Activated CD8-positive, alpha-beta memory T cell treated with anti-CD3 and anti-CD28 coated beads, Interleukin-2, amount 50 U/mL, for 48 hours (primary cell): ENCODE measurements at regions not wholly inside any gene's neighbourhood (a gene's known extent, or its start where the extent isn't known, plus 50 kb on each side); places are given as distances from the start of the nearest gene placed in this dataset.

Source experiments
- DNase-seq: peaks from one replicate; pipeline ENCODE4 v3.0.0-alpha.2; 2020

DNA sequence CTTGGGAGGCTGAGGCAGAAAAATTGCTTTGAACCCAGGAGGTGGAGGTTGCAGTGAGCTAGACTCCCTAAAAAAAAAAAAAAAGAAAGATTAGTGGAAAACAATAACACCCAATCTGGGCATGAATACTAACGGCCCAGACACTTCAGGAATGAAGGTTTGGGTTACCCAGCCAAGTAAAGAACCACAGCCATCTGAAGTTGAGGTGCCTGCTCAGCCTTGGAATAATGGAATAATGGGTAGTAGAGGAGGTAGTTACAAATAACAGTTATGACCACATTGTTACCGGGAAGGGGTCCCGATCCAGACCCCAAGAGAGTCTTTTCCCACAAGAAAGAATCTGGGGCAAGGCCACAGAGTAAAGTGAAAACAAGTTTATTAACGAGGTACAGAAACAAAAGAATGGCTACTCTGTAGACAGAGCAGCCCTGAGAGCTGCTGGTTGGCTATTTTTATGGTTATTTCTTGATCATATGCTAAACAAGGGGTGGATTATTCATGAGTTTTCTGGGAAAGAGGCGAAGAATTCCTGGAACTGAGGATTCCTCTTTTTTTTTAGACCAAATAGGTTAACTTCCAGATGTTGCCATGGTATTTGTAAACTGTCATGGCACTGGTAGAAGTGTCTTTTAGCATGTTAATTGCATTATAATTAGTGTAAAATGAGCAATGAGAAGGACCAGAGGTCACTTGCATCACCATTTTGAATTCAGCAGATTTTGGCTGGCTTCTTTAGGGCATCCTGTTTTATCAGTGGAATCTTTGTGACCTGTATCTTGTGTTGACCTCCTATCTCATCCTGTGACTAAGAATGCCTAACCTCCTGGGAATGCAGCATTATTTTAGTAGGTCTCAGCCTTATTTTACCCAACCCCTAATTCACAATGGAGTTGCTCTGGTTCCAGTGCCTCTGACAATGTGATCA, 96.2 kb upstream of the HAAO start:
- DNase-seq, result no peak

- DNase-seq, result no peak
These were observed 94.5 kb upstream of the HAAO start for GRCh38 chr2:42886921-42887320.

DNA sequence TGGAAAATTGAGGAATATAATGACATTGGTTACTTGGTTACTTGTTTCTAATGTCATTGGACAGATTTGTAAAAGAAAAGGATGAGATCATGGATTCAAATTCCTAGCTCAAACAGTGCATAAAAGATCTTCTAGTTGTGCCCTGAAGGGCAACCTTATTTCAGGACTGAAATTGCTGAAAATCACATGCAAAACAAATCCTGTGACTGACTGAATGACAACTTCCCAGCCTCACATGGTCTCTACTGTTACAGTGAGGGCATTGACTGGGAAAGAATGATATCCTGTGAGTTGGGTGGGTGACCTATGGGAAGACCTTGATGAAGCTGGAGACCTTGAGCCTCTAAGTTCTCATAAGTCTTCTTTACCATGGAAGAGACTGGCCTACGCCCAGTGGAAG, 90.4 kb upstream of the HAAO start:
- DNase-seq, result no peak

GRCh38 chr2:42881732-42882131, 89.3 kb upstream of the HAAO start:
- peak; percentile 25 for DNase-seq

DNA sequence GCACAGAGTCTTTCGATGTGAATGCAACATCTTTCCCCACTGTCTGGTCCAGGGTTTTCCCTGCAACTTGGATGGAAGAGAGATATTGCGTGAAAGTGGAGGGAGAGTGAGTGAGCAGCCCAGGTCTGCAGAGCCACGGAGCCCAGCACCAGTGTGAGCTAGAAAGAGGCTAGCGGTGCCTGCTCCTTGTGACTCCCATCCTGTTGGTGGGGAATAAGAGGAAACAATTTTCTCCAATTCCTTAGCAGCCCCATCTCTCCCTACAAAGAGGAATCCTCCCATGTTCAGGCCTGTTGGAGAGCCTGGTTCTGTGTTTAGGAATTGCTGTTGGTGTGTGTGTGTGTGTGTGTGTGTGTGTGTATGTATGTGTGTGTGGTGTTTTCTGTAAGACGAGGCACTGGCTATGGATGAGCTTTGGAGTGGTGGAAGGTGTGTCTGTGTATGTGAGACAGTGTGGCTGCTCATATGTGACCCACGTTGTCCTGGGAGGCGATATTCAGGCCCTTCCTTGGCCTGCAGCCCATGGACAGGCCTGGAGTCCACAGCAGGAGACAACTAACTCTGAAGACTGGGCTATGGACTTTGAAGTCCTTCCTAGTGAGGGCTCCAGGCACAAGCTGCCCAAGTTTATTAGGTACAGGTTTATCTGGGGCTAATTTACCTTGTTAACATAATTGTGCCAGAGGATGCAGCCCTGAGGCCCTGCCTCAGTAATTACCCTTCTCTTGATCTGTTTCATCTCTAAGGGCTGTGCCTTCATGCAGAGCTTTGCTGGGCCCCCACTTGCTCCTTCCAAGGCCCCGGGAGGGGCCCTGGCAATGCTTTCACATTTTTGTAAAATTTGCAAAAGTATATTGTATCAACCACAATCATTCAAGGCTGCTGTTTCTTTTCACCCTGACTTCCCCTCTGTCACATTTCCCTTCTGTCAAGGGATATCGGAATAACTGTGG, 88.6 kb upstream of the HAAO start:
- peak; percentile 42 for DNase-seq

DNA sequence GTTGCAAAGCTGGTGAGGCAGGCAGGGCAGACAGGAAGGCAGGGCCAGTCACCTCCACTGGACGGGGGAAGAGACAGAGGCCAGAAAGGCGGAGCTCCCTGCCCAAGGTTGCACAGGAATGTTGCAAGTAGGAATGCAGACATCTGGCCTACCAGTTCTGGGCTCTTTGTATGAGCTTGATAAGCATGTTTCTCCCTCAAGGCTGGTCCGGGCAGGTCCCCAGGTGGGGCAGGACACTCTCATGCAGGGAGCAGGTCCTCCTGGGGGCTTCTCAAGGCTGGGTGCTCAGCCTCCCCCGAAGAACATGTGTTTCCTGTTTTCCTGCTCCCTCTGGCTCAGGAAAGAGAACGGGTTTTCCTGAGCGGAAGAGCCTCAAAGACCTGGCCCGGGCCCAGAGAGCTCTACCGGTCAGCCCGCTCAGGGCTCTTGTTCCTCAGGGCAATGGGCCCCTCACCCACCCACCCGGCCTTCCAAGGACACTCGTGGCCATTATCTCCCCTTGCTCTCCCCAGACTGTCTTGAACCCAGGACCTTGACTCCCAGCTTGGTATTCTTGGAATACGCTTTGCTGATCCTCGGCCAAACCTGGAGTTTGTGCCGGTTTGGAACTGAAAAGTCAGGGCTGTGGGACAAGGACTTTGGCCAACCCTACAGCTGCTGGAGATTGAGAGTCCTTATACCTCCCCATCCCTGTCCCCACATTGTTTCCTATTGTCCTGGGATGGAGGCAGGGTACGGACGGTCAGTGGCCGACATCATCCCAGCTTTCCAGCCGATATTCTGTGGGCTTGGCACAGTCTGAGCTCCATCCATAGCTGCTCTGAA, 87.7 kb upstream of the HAAO start:
- peak; percentile 49 for DNase-seq

GRCh38 chr2:42879121-42879705, 86.8 kb upstream of the HAAO start:
- peak; percentile 51 for DNase-seq

GRCh38 chr2:42878581-42878980, 86.2 kb upstream of the HAAO start:
- DNase-seq, result peak; percentile 55

DNA sequence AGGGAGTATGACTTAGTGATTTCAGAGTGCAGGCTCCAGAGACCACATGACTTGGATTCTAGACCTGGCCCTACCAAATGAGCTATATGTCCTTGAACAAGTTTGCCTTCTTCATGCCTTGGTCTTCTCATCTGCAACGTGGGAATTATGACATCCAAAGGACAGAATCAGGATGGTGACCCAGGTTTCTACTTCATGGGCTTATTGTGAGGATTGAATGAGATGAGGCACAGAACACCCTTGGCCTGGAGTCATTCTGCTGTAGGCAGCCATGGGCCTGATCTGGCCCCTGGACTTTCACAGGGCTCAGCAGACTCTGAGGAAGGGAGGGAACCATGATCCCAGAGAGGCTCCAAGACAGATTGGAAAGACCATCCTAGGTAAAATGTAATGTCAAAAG, 85.6 kb upstream of the HAAO start:
- DNase-seq, result peak; percentile 43

DNA sequence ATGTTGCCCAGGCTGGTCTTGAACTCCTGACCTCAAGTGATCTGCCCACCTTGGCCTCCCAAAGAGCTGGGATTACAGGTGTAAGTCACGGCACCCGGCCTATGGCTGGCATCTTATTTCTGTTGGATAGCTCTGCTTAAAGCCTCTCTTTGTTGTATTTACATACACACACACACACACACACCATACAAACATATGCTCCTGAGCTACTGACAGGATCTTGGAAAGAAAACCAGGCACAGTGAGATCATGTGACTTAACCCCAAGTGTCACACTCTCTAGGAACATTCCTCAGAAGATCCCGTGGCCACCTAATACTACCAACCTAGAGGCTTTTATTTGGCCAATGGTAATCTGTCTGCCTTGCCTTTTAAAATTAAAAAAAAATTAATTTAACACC, 85.1 kb upstream of the HAAO start:
- peak; percentile 22 for DNase-seq

GRCh38 chr2:42876326-42876751, 84.0 kb upstream of the HAAO start:
- peak; percentile 25 for DNase-seq

GRCh38 chr2:42875880-42876279, 83.5 kb upstream of the HAAO start:
- no peak for DNase-seq

DNA sequence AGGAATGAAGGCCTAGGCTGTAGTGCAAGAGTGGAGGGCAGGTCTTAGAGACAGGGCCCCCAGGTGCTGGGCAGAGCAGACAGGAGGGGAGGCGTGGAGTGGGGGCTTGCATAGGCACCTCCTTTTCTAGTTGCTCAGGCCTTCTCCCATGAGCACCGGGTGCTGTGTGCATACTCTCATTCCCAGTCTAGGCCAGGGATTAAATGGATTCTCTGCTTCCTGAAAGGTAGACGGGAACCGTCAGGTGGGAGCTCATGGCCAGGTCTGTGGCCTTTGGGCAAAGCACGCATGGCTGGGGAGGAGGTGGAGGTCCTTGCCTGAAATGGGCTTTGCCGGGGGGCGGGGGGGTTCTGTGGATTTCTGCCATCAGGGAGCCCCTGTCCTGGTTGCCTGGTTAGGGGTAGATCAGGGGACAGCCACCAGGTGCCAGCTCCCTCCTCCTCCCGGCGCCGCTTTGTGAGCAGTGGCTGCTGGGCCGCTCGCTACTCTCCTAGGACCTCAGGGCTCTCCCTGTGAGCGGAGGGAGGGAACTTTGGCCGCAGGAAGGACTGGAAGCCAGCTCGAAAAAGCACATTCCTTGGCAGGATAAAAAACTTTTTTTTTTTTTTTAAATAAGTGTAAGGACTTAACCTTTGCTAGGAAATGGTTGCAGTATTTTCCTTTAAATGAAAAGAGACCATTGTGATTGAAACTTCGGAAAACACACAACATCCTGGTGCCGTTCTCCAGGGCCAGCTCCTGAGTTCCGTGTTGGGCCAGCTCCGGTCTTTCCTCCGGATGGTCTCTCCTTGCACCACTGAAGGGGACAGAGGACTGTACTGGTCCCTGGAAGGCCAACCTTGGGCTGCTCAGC, 82.8 kb upstream of the HAAO start:
- DNase-seq, result peak; percentile 32

DNA sequence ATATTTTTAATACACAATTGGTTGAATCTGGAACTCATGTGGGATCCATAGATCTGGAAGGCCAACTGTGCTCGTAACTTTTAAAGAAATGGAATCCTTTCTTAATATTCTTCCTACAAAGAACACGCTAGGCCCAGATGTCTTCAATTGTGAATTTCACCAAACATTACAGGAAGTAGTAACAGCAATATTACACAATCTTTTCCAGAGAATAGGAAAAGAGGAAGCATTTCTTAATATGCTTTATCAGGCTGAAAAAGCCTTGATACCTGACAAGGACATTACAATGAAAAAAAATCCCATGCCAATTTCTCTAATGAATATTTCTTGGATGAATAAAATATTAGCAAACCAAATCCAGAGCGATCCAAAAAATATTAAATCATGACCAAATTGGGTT, 80.3 kb upstream of the HAAO start:
- no peak for DNase-seq

GRCh38 chr2:42871372-42871771, 79.0 kb upstream of the HAAO start:
- DNase-seq, result no peak

GRCh38 chr2:42868874-42869273, 76.5 kb upstream of the HAAO start:
- no peak for DNase-seq

DNA sequence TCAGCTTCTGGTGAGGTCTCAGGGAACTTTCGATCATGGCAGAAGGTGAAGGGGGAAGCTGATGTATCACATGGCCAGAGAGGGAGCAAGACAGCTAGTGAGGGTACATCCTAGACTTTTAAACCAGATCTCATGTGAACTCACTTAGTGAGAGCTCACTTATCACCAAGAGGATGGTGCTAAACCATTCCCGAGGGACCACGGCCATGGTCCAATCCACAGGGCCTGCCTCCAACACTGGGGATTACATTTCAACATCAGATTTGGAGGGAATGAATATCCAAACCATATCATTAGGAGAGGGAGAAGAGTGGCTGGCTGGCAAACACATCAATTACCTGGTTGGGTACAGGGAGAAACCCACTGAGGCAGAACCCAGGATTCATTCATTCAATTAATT, 75.7 kb upstream of the HAAO start:
- DNase-seq, result no peak

DNA sequence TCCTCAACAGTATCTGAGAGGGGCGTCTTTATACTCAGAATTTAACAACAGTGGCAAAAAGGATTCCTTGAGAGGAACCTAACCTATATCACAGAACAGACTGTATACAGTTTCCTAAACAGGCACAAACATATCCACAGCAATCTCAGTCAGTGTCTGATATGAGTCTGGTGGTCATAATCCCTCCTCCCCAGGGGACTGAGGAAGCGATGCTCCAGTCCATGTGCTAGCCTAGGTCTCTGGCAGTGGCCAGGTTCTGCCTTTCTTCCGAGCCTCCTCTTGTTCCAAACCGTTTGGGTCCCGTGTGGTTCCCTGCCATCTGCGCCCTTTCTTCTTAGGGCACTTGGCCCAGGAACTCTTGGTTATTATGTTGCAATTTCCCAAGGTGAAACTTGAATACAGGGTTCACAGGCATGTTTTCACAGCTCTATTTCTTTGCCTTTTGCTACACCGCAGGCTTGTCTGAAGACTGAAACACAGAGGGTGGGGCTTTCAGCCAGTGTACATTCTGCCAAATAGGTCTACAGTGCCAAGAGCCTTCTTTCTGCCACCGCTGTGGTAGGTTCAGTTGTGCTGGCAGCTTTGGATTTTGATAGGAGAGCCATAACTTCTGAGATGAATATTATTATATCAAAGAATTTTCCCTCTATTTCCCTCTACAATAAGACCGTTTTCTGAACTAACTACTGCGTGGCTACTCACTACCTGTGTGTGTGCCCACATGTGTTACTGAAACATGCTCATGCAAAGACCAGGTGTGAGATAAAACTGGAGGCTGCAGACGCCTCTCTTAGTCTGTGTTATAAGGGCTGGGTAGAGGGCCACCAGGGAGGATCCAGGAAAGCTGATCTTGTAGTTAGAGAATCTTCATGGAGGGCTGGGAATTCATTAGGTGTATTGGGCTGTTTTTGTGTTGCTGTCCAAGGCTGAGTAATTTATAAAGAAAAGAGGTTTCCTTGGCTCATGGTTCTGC, 75.0 kb upstream of the HAAO start:
- DNase-seq, result no peak

DNA sequence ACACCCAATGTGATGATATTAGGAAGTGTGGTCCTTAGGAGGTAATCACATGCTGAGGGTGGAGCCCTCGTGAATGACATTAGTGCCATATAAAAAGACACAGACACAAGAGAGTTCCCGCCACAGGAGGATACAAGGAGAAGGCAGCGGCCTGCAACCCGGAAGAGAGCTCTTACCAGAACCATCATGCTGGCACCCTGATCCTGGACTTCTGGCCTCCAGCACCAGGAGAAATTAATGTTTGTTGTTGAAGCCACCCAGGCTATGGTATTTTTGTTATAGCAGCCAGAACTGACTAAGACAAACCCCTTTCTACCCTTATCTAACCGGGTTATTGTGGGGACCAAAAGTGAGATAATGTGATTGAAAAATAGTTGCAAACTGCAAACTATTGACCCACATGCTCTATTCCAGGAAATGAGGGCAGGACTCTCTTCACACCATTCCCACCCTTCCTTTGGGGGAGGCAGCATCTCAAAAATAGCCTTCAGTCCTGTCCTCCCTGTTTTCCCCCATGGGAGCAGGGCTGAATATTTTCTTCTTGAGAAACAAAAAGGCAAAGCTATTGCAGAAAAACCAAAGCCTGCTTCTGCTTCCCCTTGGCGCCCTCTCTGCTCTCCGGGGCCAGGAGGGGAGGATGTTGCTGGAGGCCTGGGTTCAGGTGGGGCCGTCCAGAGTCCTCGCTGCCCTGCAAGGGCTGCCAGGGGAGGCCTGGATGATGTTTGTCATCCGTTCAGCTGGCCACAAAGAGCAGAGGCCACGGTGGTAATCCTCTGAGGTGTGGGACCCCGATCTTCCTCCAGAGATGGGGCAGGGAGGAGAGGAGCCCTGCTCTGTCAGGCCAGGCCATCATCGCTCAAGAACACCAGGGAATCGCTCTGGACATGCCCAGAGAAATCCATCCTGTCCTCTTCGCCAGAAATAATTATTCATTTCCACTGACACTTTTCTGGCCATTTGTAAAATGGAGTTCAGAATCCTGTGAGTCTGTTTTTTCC, 73.8 kb upstream of the HAAO start:
- DNase-seq, result no peak
